Loucy (cell line): ENCODE measurements at regions not wholly inside any gene's neighbourhood (a gene's known extent, or its start where the extent isn't known, plus 50 kb on each side); places are given as distances from the start of the nearest gene placed in this dataset.

Experiments
- CTCF ChIP-seq: fragments of 200-600 bp; sonication (generic); conservative IDR thresholded peaks from 2 replicates; pipeline ENCODE4 v1.5.1; 2014; ENCODE audit warnings: mild to moderate bottlenecking, antibody characterized with exemption, low read length
- EZH2phosphoT487 ChIP-seq: fragments of 200-600 bp; IDR thresholded peaks from 2 replicates; pipeline ENCODE4 v1.6.1; 2018; ENCODE audit warnings: antibody characterized with exemption, mild to moderate bottlenecking, moderate library complexity, borderline replicate concordance

GRCh38 chr12:84785951-84786350 is 126.6 kb downstream of the SLC6A15 start:
- TF ChIP-seq CTCF (no peak), EZH2phosphoT487 (no peak)
